Prostate gland (tissue), 2 donors: ENCODE measurements at regions not wholly inside any gene's neighbourhood (a gene's known extent, or its start where the extent isn't known, plus 50 kb on each side); places are given as distances from the start of the nearest gene placed in this dataset.

Experiments used
- CTCF ChIP-seq, 4 experiments: fragments of 200-600 bp in 2 of 4; fragments of 450-650 bp in 2 of 4; sonication (generic) in 2 of 4; IDR thresholded peaks; 1 replicate in 3 of 4; 2 replicates in 1 of 4; pipeline ENCODE4 v1.5.1; 2016 to 2019; ENCODE audit warnings: antibody characterized with exemption in 4 of 4, mild to moderate bottlenecking in 2 of 4, moderate library complexity in 2 of 4
- POLR2A ChIP-seq: fragments of 450-650 bp; IDR thresholded peaks from one replicate; pipeline ENCODE4 v1.6.1; 2016; ENCODE audit warnings: antibody characterized with exemption, mild to moderate bottlenecking
- POLR2AphosphoS5 ChIP-seq: sonication (generic); formaldehyde crosslinking; IDR thresholded peaks from one replicate; pipeline ENCODE4 v1.6.1; 2017; ENCODE audit warnings: antibody characterized with exemption

DNA sequence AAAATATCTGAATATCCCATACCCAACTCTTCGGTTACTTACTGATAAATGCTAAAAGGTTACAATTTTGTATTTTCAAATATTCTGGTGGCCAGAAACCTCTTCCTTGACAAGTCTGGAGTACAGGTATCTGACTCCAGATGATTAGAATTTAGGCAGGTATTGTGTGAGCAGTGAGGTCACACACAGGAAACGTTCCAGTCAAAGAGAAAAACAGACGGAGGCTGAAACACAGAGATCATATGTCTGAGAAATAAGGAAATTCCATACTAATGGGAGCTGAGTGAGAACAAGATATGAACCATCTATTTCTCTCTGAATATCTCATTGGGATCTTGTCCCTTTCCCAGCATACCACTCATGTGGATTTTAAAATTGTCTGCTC is 89.4 kb upstream of the IGLL5 start:
- TF ChIP-seq CTCF (IDR thresholded peaks at IDR 0.05): no peak
- TF ChIP-seq POLR2AphosphoS5: no peak
- TF ChIP-seq POLR2A: no peak
